Hepatocyte (in vitro differentiated cells): ENCODE measurements at regions not wholly inside any gene's neighbourhood (a gene's known extent, or its start where the extent isn't known, plus 50 kb on each side); places are given as distances from the start of the nearest gene placed in this dataset.

ENCODE experiments used
- CTCF ChIP-seq: fragments of 200-600 bp; sonication (generic); IDR thresholded peaks from 2 replicates; pipeline ENCODE4 v1.5.1; 2016; ENCODE audit warnings: antibody characterized with exemption, mild to moderate bottlenecking; ENCODE audit not compliant: poor library complexity
- EZH2 ChIP-seq: fragments of 200-600 bp; sonication (generic); IDR thresholded peaks from 2 replicates; pipeline ENCODE4 v1.6.1; 2016; ENCODE audit warnings: antibody characterized with exemption, mild to moderate bottlenecking, borderline replicate concordance

DNA sequence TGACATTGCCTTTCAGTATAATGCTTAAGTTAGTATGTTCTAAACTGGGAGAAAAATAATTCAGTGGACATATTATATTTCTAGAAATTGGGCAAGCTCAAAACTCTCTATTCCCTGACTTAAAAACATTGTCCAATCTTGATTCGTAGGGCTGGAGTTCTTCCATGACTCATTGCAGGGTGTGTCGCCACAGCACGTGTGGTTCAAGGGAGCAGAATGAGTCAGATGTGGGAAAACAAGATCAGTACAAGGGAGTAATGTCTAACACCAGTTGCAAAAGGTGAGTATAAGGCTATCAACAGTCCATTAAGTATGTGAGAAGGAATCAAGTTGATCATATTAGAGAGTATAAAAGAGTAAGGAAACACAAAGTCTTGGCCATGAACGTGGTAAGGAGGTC is 887.0 kb downstream of the TMTC2 start:
- TF ChIP-seq CTCF = no peak
- no peak for TF ChIP-seq EZH2
